Lower leg skin (tissue), 3 donors: ENCODE measurements at regions not wholly inside any gene's neighbourhood (a gene's known extent, or its start where the extent isn't known, plus 50 kb on each side); places are given as distances from the start of the nearest gene placed in this dataset.

Experiments used
- POLR2A ChIP-seq, 2 donors: fragments of 450-650 bp; IDR thresholded peaks; one replicate each; pipeline ENCODE4 v1.6.1; 2016 to 2017; ENCODE audit warnings: antibody characterized with exemption in 2 of 2, mild to moderate bottlenecking in 1 of 2, moderate library complexity in 1 of 2
- TF ChIP-seq, protein P1 (sequence below), 3 donors: fragments of 450-650 bp; IDR thresholded peaks; one replicate each; pipeline ENCODE4 v1.5.1; 2016; ENCODE audit warnings: antibody characterized with exemption in 3 of 3, mild to moderate bottlenecking in 3 of 3, moderate library complexity in 2 of 3

DNA sequence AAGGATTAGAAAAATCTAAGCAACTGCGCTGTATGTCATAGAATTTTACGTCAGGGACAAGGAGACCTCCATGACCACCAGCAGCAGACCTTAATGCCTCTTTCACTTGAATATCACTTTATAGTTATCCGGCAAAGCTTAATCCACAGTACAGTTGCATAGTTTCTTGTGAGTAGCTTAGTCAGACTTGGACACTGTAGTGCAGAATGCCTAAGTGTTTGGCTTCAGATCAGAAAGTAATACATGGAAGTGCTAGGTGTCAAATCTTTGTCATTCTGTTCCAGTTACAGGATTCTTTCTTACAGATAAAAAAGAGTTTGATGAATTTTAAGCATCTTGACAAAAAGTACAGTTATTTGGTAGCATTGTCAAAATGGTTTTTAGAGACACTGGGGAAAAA lies 239.9 kb upstream of the PAPPA start:
- TF ChIP-seq, protein P1, sequence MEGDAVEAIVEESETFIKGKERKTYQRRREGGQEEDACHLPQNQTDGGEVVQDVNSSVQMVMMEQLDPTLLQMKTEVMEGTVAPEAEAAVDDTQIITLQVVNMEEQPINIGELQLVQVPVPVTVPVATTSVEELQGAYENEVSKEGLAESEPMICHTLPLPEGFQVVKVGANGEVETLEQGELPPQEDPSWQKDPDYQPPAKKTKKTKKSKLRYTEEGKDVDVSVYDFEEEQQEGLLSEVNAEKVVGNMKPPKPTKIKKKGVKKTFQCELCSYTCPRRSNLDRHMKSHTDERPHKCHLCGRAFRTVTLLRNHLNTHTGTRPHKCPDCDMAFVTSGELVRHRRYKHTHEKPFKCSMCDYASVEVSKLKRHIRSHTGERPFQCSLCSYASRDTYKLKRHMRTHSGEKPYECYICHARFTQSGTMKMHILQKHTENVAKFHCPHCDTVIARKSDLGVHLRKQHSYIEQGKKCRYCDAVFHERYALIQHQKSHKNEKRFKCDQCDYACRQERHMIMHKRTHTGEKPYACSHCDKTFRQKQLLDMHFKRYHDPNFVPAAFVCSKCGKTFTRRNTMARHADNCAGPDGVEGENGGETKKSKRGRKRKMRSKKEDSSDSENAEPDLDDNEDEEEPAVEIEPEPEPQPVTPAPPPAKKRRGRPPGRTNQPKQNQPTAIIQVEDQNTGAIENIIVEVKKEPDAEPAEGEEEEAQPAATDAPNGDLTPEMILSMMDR (IDR thresholded peaks at IDR 0.05) = no peak
- TF ChIP-seq POLR2A (IDR thresholded peaks at IDR 0.05) = no peak
